Gastrocnemius medialis (tissue), 4 donors: ENCODE measurements at regions not wholly inside any gene's neighbourhood (a gene's known extent, or its start where the extent isn't known, plus 50 kb on each side); places are given as distances from the start of the nearest gene placed in this dataset.
A peak's percentile ranks its signal among the peaks of the same experiment; 100 is the strongest.

Experiments used
- ATAC-seq, 2 donors: fragments of 150-250 bp; one replicate each; pipeline ENCODE4 v1.9.1; 2016
- DNase-seq, 2 donors: peaks; one replicate each; pipeline ENCODE4 v3.0.0-alpha.2; 2019
- H3K27ac ChIP-seq, 4 donors: fragments of 200-600 bp; sonication (generic); 1 replicate in 1 of 4; 2 replicates in 3 of 4; pipeline ENCODE4 v1.5.1; 2016 to 2018; ENCODE audit warnings: mild to moderate bottlenecking in 2 of 4, moderate library complexity in 1 of 4
- H3K27me3 ChIP-seq, 3 donors: fragments of 200-600 bp; sonication (generic) in 2 of 3; 1 replicate in 1 of 3; 2 replicates in 2 of 3; pipeline versions ENCODE4 v1.5.1 to v1.6.0; 2016 to 2019; ENCODE audit warnings: mild to moderate bottlenecking in 1 of 3, moderate library complexity in 1 of 3
- H3K36me3 ChIP-seq, 2 donors: fragments of 200-600 bp; sonication (generic) in 1 of 2; one replicate each; pipeline ENCODE4 v1.5.1; 2017 to 2018
- H3K4me1 ChIP-seq, 2 donors: fragments of 200-600 bp; sonication (generic) in 1 of 2; one replicate each; pipeline ENCODE4 v1.5.1; 2016 to 2017; ENCODE audit warnings: mild to moderate bottlenecking in 2 of 2
- H3K4me3 ChIP-seq, 4 donors: fragments of 200-600 bp; sonication (generic) in 3 of 4; 1 replicate in 1 of 4; 2 replicates in 3 of 4; pipeline ENCODE4 v1.5.1; 2016 to 2019; ENCODE audit warnings: mild to moderate bottlenecking in 2 of 4
- H3K9me3 ChIP-seq, 3 donors: fragments of 200-600 bp; sonication (generic) in 2 of 3; 1 replicate in 1 of 3; 2 replicates in 2 of 3; pipeline ENCODE4 v1.5.1; 2016 to 2019
- POLR2A ChIP-seq, 2 donors: fragments of 450-650 bp; IDR thresholded peaks; one replicate each; pipeline ENCODE4 v1.6.1; 2017; ENCODE audit warnings: antibody characterized with exemption in 2 of 2, mild to moderate bottlenecking in 2 of 2, moderate library complexity in 2 of 2
- in situ Hi-C, 4 donors: fragments of 200-750 bp; cut with MboI; loops; one replicate each; pipeline versions ENCODE4 v1.15.0 to v1.8.0; 2017; ENCODE audit warnings: low sequenced_read_pairs in 4 of 4
- intact Hi-C: fragments of 100-400 bp; cut with DNase I; formaldehyde crosslinking; loops from one replicate; pipeline ENCODE4 v1.15.1; 2023; ENCODE audit warnings: low total_unique reads
- TF ChIP-seq, protein P1 (sequence below), 5 experiments: fragments of 450-650 bp in 3 of 5; fragments of 200-600 bp in 2 of 5; sonication (generic) in 2 of 5; IDR thresholded peaks in 4 of 5; conservative IDR thresholded peaks in 1 of 5; 1 replicate in 4 of 5; 2 replicates in 1 of 5; pipeline ENCODE4 v1.5.1; 2016 to 2019; ENCODE audit warnings: antibody characterized with exemption in 5 of 5, mild to moderate bottlenecking in 3 of 5, moderate library complexity in 3 of 5

DNA sequence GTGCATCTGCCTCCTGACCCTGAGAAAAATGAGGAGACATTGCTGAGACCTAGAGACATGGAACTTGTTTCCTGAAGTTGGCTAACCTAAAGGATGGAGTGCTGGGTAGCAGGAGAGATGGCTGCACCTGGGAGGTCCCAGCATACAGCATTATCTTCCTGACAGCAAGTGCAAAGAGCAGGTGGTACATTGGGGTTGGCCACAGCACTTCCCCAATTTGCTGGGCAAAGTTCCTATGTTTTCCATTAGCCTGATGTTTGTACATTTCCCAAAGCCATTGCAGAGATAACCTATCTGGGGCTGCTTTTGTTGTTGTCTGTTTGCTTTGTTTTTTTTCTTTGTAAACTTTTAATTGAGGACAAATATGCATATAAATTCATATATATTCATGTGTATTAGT lies 296.7 kb downstream of the HRH4 start:
- DNase-seq (no peak), ATAC-seq (no peak)
- H3K27me3 ChIP-seq: no peaks in the 10 kb centered on the region
- intact Hi-C loops (no loop called here), in situ Hi-C loops (no loop called here)
- no peaks in the 10 kb centered on the region for H3K4me1 ChIP-seq
- H3K27ac ChIP-seq: no peak overlapping the region
- no peak overlapping the region for H3K4me3 ChIP-seq
- TF ChIP-seq POLR2A (IDR thresholded peaks at IDR 0.05): no peak
- TF ChIP-seq, protein P1, sequence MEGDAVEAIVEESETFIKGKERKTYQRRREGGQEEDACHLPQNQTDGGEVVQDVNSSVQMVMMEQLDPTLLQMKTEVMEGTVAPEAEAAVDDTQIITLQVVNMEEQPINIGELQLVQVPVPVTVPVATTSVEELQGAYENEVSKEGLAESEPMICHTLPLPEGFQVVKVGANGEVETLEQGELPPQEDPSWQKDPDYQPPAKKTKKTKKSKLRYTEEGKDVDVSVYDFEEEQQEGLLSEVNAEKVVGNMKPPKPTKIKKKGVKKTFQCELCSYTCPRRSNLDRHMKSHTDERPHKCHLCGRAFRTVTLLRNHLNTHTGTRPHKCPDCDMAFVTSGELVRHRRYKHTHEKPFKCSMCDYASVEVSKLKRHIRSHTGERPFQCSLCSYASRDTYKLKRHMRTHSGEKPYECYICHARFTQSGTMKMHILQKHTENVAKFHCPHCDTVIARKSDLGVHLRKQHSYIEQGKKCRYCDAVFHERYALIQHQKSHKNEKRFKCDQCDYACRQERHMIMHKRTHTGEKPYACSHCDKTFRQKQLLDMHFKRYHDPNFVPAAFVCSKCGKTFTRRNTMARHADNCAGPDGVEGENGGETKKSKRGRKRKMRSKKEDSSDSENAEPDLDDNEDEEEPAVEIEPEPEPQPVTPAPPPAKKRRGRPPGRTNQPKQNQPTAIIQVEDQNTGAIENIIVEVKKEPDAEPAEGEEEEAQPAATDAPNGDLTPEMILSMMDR (IDR thresholded peaks at IDR 0.05 in 4 of 5, conservative IDR thresholded peaks at IDR 0.05 in 1 of 5): no peak
- H3K9me3 ChIP-seq: no peaks in the 10 kb centered on the region
- no peaks in the 10 kb centered on the region for H3K36me3 ChIP-seq

DNA sequence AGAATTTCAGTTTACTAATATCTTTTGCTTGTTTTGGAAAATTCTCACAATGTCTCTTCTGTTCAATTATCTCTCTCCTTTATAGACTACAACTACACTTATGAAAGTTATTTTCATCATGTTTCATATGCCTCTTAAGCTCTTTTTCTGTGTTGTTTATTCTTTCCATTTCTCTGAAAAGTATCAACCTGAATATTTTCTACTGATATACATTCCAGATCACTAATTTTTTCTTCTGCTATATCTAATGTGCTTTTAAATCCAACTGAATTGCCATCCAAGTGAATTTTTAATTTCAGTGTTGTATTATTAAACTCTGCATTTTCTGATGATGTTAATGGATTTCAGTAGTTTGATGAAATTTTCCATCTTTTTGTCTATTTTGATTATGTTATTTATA lies 301.3 kb downstream of the HRH4 start:
- H3K4me1 ChIP-seq: peaks cover 0 to 11% of the 10 kb centered on the region in 2 donors
- no peaks in the 10 kb centered on the region for H3K27me3 ChIP-seq
- no peaks in the 10 kb centered on the region for H3K36me3 ChIP-seq
- H3K27ac ChIP-seq: no peak overlapping the region
- H3K4me3 ChIP-seq: no peak overlapping the region
- TF ChIP-seq POLR2A (IDR thresholded peaks at IDR 0.05): no peak
- TF ChIP-seq, protein P1 (IDR thresholded peaks at IDR 0.05 in 4 of 5, conservative IDR thresholded peaks at IDR 0.05 in 1 of 5): no peak
- DNase-seq: no peak
- in situ Hi-C loops (no loop called here), intact Hi-C loops (no loop called here)
- H3K9me3 ChIP-seq: no peaks in the 10 kb centered on the region
- ATAC-seq: no peak

DNA sequence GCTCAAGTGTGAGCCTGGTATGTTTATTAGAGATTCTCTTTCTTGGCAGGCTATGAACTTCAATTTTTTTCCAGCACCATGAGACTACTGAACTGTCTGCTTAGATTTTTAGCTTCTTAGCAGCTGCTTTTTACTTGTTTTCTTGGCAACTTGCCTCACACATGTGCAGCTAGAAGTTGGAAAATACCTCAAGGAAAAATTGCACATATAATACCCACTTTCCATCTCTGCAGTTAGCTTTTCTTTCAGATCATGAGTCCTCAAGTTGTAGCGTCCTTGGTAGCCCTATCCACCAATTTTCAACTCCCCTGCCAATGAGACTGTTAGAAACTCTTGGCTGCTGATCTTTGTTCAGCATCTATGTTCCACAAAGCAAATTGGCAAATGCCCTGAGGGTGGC lies 302.1 kb downstream of the HRH4 start:
- intact Hi-C loops: no loop called here
- no peaks in the 10 kb centered on the region for H3K36me3 ChIP-seq
- in situ Hi-C loops: no loop called here
- H3K9me3 ChIP-seq: no peaks in the 10 kb centered on the region
- no peaks in the 10 kb centered on the region for H3K27me3 ChIP-seq
- peaks cover 0 to 11% of the 10 kb centered on the region in 2 donors for H3K4me1 ChIP-seq
- H3K4me3 ChIP-seq: no peak overlapping the region
- ATAC-seq: no peak
- no peak overlapping the region for H3K27ac ChIP-seq
- TF ChIP-seq, protein P1 (IDR thresholded peaks at IDR 0.05 in 4 of 5, conservative IDR thresholded peaks at IDR 0.05 in 1 of 5): no peak
- no peak for TF ChIP-seq POLR2A (IDR thresholded peaks at IDR 0.05)
- no peak for DNase-seq

DNA sequence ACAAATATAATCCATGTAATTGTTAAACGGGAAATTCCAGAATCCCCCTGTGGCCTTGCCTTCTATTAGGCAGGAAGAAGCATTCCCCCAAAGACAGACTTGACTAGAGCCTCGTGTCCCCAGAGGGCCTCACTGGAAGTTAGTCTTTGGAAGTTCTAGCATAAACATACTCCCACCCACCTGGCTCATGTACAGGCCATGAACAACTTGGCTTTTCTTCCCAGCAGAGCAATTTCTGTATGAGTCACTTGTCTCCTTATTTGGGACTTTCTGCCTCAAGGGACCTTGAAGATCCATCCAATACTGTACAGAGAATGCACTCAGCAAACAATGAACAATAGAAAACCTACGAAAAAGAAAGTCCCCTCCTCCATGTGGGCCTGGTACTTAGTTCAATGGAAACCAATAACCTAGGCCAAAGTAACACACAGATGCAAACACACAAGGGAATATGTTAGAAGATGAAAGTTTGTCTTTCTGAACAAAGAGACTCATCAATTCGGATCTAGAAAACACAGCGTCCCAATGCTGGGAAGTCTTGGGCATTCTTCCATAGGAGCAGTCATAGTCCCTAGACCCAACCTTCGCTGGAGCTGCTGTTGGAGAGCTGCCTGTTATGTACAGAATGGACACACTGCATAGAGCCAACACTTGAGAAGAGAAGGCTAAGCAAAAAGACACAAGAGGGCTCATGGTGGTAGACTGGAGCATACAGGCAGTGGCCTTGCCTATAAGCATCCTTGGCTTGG lies 303.5 kb downstream of the HRH4 start:
- H3K36me3 ChIP-seq: no peaks in the 10 kb centered on the region
- peaks cover 0 to 11% of the 10 kb centered on the region in 2 donors for H3K4me1 ChIP-seq
- H3K9me3 ChIP-seq: no peaks in the 10 kb centered on the region
- TF ChIP-seq POLR2A (IDR thresholded peaks at IDR 0.05): no peak
- TF ChIP-seq, protein P1 (IDR thresholded peaks at IDR 0.05 in 4 of 5, conservative IDR thresholded peaks at IDR 0.05 in 1 of 5): no peak
- H3K27ac ChIP-seq: no peak overlapping the region
- ATAC-seq (peak; percentile 44 to 56), DNase-seq (peak; percentile 5 to 13)
- H3K27me3 ChIP-seq: no peaks in the 10 kb centered on the region
- no peak overlapping the region for H3K4me3 ChIP-seq
- in situ Hi-C loops: no loop called here
- intact Hi-C loops: no loop called here

DNA sequence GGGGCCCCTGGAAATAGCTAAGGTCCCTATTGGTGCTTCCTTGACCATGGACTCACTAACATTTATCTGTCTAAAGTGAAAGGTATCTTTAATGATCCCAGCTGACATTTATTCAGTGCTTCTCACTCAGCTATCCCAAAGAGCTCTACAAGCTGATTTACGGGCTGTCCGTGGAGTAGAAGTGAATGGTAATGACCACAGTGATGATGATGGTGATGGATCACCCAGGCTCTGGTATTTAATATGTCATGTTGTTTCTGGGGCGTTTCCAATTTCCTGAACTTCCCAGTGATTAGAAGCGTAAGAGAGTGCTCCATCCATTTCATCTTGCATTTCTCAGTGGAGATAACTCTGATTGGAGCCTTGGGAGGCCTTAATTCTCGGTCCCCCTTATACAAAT lies 304.3 kb downstream of the HRH4 start:
- intact Hi-C loops (no loop called here), in situ Hi-C loops (no loop called here)
- H3K9me3 ChIP-seq: no peaks in the 10 kb centered on the region
- H3K4me1 ChIP-seq: peaks cover 0 to 11% of the 10 kb centered on the region in 2 donors
- H3K27me3 ChIP-seq: no peaks in the 10 kb centered on the region
- H3K27ac ChIP-seq: no peak overlapping the region
- no peak for ATAC-seq
- H3K36me3 ChIP-seq: no peaks in the 10 kb centered on the region
- H3K4me3 ChIP-seq: no peak overlapping the region
- TF ChIP-seq POLR2A (IDR thresholded peaks at IDR 0.05): no peak
- TF ChIP-seq, protein P1 (IDR thresholded peaks at IDR 0.05 in 4 of 5, conservative IDR thresholded peaks at IDR 0.05 in 1 of 5): no peak
- no peak for DNase-seq
